Transverse colon (tissue), 4 donors: ENCODE measurements at regions not wholly inside any gene's neighbourhood (a gene's known extent, or its start where the extent isn't known, plus 50 kb on each side); places are given as distances from the start of the nearest gene placed in this dataset.
"Not testable (repeated sequence)": the region's sequence is repeated elsewhere in the genome, so short reads cannot be mapped to it uniquely, and the experiment has no call there.

Experiments used
- DNase-seq: peaks from one replicate; pipeline ENCODE4 v3.0.0-alpha.2; 2019
- H3K27ac ChIP-seq, 4 donors: fragments of 200-600 bp; sonication (generic); 2 replicates each; pipeline ENCODE4 v1.5.1; 2016 to 2018; ENCODE audit warnings: inconsistent platforms in 4 of 4
- H3K27me3 ChIP-seq: fragments of 200-600 bp; sonication (generic); 2 replicates; pipeline ENCODE4 v1.5.1; 2017; ENCODE audit warnings: inconsistent platforms
- H3K36me3 ChIP-seq, 4 donors: fragments of 200-600 bp; sonication (generic); 2 replicates each; pipeline ENCODE4 v1.5.1; 2017 to 2019; ENCODE audit warnings: inconsistent platforms in 4 of 4
- H3K4me1 ChIP-seq, 4 donors: fragments of 200-600 bp; sonication (generic); 2 replicates each; pipeline ENCODE4 v1.5.1; 2017 to 2020; ENCODE audit warnings: inconsistent platforms in 4 of 4
- H3K4me3 ChIP-seq, 4 donors: fragments of 200-600 bp; sonication (generic); 1 replicate in 1 of 4; 2 replicates in 3 of 4; pipeline versions ENCODE4 v1.5.1 to v1.6.1; 2017 to 2019; ENCODE audit warnings: inconsistent platforms in 4 of 4
- H3K9me3 ChIP-seq, 2 donors: fragments of 200-600 bp; sonication (generic); 2 replicates each; pipeline ENCODE4 v1.5.1; 2017 to 2019; ENCODE audit warnings: inconsistent platforms in 2 of 2
- WGBS, 2 donors: methylation state at CpG; one replicate each; pipeline ENCODE4 v1.1.5; 2018; ENCODE audit warnings: low coverage in 1 of 2; 5-methylcytosine and 5-hydroxymethylcytosine counted together
- in situ Hi-C, 4 donors: fragments of 200-750 bp; cut with MboI; loops; one replicate each; pipeline versions ENCODE4 v1.15.0 to v1.15.1; 2017; ENCODE audit warnings: low sequenced_read_pairs in 3 of 4, low pct_ligation_motif_present in 1 of 4, low pct_unique_long_range_greater_than_20kb in 1 of 4
- intact Hi-C: fragments of 100-400 bp; cut with DNase I; formaldehyde crosslinking; loops from one replicate; pipeline ENCODE4 v1.15.1; 2023; ENCODE audit warnings: low total_unique reads

- H3K4me3 ChIP-seq, H3K36me3 ChIP-seq, H3K27me3 ChIP-seq, intact Hi-C loops, H3K27ac ChIP-seq, DNase-seq, in situ Hi-C loops, H3K4me1 ChIP-seq, H3K9me3 ChIP-seq: not testable (repeated sequence)
- 45 to 60% methylated on average over 2 to 5 of the region's 13 CpGs for WGBS, 2 donors
Measured at GRCh38 chr1:146777826-146778602, 160.1 kb upstream of the NBPF12 start.

DNA sequence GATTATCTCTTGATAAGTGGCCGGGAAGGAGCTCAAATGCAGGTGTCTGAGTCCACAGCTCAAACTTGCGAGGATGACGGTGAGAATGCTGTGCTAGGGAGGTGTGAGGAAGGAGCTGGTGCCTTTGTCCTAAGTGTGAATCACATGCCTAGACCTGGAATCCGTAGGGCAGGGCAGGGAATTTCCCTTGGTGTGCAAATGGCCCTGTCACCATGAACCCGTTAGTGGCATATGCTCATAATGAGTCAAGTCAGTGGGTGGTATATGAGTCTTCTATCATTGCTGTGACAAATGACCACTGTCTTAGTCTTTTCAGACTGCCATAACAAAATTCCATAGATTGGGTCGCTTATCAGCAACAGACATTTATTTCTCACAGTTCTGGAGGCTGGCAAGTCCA, 163.1 kb upstream of the NBPF12 start:
- H3K9me3 ChIP-seq, intact Hi-C loops, H3K4me1 ChIP-seq, in situ Hi-C loops, H3K36me3 ChIP-seq, H3K27ac ChIP-seq, H3K27me3 ChIP-seq, H3K4me3 ChIP-seq, DNase-seq: not testable (repeated sequence)
- WGBS, 2 donors: 54% methylated on average over 3 of the region's 6 CpGs; no CpG with 5 or more reads in 1 of the 2 donors

DNA sequence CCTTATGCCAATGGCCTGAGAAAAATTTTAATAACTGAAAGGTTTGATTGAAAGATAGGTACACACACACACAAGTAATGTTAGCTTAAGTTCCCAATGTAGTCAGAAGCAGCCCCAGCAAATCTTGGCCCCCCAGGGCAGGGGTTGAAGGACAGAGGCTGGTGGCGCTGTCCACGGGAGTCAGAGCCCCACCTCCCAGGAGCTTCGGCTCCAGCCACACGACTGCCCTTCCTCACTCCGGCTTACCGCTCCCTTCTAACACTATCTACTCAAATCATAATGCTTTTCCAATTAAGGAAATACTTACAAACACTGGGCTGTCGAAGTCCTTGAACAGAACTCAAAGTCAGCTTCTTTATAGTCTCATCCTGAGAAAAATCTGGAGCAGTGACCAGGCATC, 163.9 kb upstream of the NBPF12 start:
- H3K27ac ChIP-seq, H3K36me3 ChIP-seq, in situ Hi-C loops, H3K27me3 ChIP-seq, DNase-seq, H3K4me1 ChIP-seq, H3K9me3 ChIP-seq, intact Hi-C loops, H3K4me3 ChIP-seq: not testable (repeated sequence)
- 65% methylated on average over 7 of the region's 7 CpGs; no CpG with 5 or more reads in 1 of the 2 donors for WGBS, 2 donors

DNA sequence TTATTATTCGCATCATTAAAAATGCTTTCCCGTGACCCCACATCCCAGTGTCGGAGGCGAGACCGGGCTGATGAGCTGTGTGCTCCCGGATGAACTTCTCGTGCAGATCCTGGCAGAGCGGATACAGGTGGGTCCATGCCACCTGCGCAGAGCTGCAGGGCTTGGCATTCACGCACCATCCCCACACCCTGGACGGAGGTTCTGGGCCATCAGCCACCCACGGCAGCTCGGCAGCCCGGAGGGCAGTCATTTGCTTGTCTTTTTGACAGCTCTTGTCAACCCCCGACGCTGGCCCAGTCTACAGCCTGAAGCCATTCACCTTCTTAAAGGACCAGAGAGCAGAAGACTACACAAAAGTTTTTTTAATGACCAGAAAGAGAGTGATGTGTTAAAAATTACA, 166.7 kb upstream of the NBPF12 start:
- H3K27me3 ChIP-seq, intact Hi-C loops, H3K36me3 ChIP-seq, H3K9me3 ChIP-seq, H3K4me1 ChIP-seq, H3K4me3 ChIP-seq, H3K27ac ChIP-seq, in situ Hi-C loops, DNase-seq: not testable (repeated sequence)
- 83% methylated on average over 16 of the region's 16 CpGs; no CpG with 5 or more reads in 1 of the 2 donors for WGBS, 2 donors

- H3K27ac ChIP-seq, intact Hi-C loops, H3K4me3 ChIP-seq, H3K9me3 ChIP-seq, H3K27me3 ChIP-seq, H3K4me1 ChIP-seq, DNase-seq, H3K36me3 ChIP-seq, in situ Hi-C loops: not testable (repeated sequence)
- WGBS, 2 donors: no CpG with 5 or more reads among the region's 3 CpGs
Measured at GRCh38 chr1:146770998-146771397, 167.1 kb upstream of the NBPF12 start.

GRCh38 chr1:146763234-146763633, 174.9 kb upstream of the NBPF12 start:
- H3K9me3 ChIP-seq, intact Hi-C loops, DNase-seq, H3K27ac ChIP-seq, in situ Hi-C loops, H3K27me3 ChIP-seq, H3K36me3 ChIP-seq, H3K4me3 ChIP-seq, H3K4me1 ChIP-seq: not testable (repeated sequence)
- WGBS, 2 donors: no CpG with 5 or more reads among the region's 5 CpGs

DNA sequence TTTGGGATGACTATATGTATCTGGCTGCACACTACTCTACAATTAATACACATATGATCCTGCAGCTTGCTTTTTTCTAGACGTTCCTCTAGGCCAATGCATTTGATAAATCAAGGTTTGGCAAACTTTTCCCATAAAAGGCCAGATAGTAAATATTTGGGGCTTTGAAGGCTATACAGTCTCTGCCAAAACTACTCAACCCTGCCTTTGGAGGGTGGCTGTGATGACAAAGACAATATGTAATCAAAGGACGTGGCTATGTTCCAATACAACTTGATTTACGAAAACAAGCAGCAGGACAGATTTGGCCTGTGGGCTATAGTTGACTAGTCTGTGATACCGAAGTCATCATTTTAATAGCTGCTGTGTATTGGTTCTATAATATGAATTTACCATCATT, 181.3 kb upstream of the NBPF12 start:
- intact Hi-C loops, in situ Hi-C loops, DNase-seq, H3K27me3 ChIP-seq, H3K9me3 ChIP-seq, H3K27ac ChIP-seq, H3K36me3 ChIP-seq, H3K4me3 ChIP-seq, H3K4me1 ChIP-seq: not testable (repeated sequence)
- WGBS, 2 donors: 49% methylated on average over 3 of the region's 4 CpGs; no CpG with 5 or more reads in 1 of the 2 donors

DNA sequence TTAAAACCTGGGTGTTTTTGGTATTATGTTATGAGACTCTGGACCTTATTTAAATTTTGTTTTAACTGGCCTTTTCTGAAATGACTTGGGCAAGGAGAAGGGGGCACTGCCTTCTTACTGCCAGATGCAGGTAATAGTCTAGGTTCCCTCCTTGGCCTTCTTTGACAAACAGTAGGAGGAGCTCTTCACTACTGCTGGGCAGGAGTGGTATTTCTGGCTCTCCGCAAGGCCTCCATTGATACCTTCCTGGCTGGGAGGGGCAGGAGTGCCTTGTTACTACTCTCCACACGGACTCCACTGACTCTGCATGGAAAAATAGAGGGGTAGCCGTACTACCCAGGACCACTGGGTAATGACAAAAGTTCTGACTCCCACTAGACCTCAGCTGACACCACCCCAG, 189.4 kb upstream of the NBPF12 start:
- H3K36me3 ChIP-seq, in situ Hi-C loops, H3K27me3 ChIP-seq, H3K4me1 ChIP-seq, H3K9me3 ChIP-seq, intact Hi-C loops, H3K27ac ChIP-seq, DNase-seq, H3K4me3 ChIP-seq: not testable (repeated sequence)
- WGBS, 2 donors: 100% methylated on average over 1 of the region's 3 CpGs; no CpG with 5 or more reads in 1 of the 2 donors

DNA sequence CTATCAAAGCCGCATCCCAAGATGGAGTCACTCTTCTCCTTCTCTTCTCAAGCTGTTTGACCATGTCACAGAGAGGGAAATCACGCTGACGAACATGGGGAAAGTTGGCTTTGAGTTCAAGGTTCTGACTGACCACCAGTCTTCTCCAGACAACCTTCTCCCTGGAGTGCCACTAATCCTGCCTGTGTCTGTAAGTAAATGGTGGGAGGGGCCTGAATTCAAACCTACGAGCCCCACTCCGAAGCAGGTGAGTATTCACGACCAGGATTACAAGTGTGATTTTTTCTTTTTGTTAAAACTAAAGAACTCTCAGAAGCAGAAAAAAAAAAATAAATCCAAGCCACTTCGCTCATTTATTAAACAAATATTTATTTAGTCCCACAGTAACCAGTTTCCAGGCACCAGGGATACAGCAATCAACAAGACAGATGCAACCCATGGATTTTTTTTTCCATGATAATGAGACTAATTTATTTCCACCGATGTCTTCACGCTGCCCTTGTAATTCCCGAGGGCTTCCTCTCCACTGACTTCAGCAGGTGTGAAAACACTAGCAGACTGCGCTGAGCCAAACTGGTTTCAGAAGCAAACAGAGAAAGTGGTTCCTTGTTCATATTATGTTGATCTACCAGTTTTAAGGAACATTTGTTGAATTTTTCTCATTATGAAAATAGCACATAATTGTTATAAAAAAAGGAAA, 206.0 kb upstream of the NBPF12 start:
- intact Hi-C loops, H3K9me3 ChIP-seq, H3K27me3 ChIP-seq, in situ Hi-C loops, H3K4me3 ChIP-seq, H3K36me3 ChIP-seq, H3K27ac ChIP-seq, DNase-seq, H3K4me1 ChIP-seq: not testable (repeated sequence)
- WGBS, 2 donors: 57 to 77% methylated on average over 5 to 9 of the region's 11 CpGs

DNA sequence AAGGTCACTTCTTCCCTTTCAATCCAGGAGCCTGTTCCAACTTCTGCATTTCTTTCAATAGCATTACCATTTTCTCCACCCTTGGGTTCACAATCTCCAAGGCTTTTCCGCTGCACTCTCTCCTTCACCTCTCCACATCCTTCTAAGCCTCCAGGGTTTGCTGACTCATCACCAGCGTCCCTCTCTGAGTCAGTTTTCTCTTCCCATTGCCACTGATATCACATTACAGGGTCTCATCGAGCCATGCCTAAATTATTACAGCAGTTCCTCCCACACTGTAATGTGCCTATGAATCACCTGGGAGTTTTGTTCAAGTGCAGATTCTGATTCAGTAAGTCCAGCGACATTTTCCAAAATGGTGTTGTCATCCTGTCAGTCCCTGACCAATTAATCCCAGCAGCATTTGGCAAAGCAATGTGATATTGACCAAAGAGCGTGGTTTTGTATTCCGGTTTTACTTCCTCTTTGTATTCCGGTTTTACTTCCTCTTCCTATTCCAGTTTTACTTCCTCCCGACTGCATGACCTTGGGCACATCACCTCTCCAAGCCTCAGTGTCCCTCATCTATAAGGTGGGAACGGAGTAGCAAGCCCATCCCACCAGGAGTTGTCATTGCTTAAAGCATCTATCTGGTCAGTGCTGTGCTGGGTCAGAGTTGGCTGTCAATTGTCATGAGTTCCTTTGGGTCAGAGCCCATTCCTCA, 208.3 kb upstream of the NBPF12 start:
- H3K4me1 ChIP-seq, H3K36me3 ChIP-seq, intact Hi-C loops, DNase-seq, H3K27me3 ChIP-seq, H3K27ac ChIP-seq, H3K9me3 ChIP-seq, H3K4me3 ChIP-seq, in situ Hi-C loops: not testable (repeated sequence)
- 47% methylated on average over 3 of the region's 9 CpGs; no CpG with 5 or more reads in 1 of the 2 donors for WGBS, 2 donors
